ENCODE measurements at regions not wholly inside any gene's neighbourhood (a gene's known extent, or its start where the extent isn't known, plus 50 kb on each side); places are given as distances from the start of the nearest gene placed in this dataset.

DNA sequence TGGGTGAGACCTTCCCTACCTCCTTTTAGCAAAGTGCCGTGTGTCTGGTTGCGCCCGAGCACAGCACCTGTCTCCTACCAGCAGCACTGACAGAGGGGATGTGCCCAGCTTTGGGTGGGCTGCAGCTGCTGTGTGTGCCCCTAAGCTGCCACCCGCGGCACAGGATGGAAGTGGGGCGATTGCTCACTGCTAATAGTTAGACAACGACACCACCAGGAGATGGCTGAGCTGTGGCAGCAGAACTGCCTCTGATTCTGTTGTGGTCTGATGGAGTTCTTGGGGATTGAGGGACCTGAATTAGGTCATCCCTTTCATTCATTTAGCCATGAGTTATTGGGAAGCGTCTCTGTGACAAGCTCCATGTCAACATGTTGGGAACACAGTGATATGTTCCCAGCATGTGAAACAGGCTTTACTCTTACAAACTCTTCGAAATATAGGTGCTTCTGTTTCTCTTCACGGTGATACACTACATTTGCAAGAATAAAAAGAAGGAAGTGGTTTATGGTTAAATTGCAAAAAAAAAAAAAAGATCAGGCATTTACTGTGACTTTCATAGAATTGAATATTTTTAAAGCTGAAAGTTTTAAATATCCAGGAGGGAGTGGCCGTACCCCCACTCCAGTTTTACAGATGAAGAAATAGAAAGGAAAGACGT lies 184.4 kb downstream of the MAF start:
- ATAC-seq, result no peak
- no peak for DNase-seq
- intact Hi-C loops (cut with micrococcal nuclease), result no loop called here

DNA sequence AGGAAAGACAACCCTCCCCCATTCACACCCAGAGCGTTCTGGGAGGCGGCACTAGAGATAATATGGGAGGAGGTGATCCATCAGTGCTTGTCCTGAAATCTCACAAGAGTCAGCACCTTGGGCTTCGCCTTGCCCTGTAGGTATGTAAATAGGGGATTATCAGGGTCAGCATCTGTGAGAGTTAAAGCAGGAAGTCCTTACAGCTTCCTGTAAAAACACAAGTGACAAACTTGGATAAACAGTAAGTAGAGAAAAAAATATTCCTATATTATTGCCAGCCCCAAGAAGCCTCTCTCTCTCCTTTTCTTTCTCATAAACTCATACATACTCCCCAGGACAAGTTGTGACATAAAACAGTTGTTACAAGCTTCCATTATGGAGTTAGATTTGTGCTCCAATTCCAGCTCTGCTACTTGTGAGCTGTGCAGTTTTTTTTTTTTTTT lies 187.7 kb downstream of the MAF start:
- intact Hi-C loops (cut with micrococcal nuclease), result no loop called here
- no peak for DNase-seq

GRCh38 chr16:79411805-79412204 lies 188.7 kb downstream of the MAF start:
- DNase-seq (no peak), ATAC-seq (no peak)
- intact Hi-C loops (cut with micrococcal nuclease), result no loop called here

More for the DNA sequence above, 187.7 kb downstream of the MAF start:
- ATAC-seq, result no peak

DNA sequence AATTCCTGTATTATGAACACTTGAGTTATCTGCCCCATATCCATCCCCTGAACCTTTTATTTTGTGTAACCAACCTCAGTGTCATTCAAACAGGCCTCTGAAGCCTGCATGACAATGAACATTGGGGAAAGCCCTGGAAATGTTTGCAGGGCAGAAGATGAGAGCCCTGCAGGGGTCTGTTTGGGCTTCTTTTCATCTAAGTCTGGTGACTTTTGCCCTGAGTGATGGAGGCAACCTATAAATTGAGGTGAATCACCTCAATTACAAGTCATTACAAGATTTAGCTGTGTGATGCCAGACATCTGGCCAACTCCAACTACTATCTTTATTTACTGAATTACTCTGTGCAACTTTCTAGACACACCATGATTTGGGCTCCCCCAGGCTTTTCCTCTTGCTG lies 189.2 kb downstream of the MAF start:
- ATAC-seq, result no peak
- intact Hi-C loops (cut with micrococcal nuclease), result no loop called here
- DNase-seq, result no peak

- intact Hi-C loops (cut with micrococcal nuclease), result no loop called here
Observed at GRCh38 chr16:79409978-79410377, 190.6 kb downstream of the MAF start.

DNA sequence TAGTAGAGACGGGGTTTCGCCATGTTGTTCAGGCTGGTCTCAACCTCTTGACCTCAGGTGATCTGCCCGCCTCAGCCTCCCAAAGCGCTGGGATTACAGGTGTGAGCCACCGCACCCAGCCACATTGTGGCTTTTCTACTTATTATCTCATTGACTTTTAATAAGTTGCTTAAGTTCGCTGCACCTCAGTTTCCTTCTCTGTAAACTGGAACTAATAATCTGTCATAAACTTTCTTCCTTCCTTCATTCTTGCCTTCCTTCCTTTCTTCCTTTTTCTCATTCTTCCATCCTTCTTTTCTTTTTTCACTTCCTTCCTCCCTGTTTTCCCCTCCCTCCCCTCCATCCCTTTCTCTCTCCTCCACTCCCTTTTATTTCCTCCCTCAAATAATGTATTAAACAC lies 192.2 kb downstream of the MAF start:
- DNase-seq, result no peak
- no peak for ATAC-seq
- intact Hi-C loops (cut with micrococcal nuclease), result no loop called here

More at GRCh38 chr16:79409978-79410377, 190.6 kb downstream of the MAF start:
- ATAC-seq (no peak), DNase-seq (no peak)

GRCh38 chr16:79407461-79408135 lies 192.9 kb downstream of the MAF start:
- intact Hi-C loops (cut with micrococcal nuclease), result no loop called here
- ATAC-seq, result no peak
- no peak for DNase-seq

DNA sequence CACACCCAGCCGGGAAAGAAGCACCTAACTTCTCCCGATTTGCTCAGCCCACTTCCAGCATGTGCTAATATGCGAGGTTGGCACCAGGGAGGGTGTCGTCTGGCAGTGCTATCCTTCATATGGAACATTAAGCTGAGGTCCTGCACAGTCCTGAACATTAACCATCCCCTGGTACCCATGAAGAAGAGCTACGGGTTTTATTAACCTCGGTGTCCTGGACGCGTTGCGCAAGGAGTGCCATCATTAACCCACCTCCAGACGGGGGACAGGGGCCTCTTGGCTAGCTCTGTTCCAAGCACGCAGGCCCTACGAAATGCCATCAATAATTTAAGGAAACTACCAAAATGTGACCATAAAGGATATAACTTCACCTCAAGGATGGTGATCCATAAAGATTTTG lies 193.5 kb downstream of the MAF start:
- no peak for ATAC-seq
- DNase-seq, result no peak
- intact Hi-C loops (cut with micrococcal nuclease), result no loop called here

DNA sequence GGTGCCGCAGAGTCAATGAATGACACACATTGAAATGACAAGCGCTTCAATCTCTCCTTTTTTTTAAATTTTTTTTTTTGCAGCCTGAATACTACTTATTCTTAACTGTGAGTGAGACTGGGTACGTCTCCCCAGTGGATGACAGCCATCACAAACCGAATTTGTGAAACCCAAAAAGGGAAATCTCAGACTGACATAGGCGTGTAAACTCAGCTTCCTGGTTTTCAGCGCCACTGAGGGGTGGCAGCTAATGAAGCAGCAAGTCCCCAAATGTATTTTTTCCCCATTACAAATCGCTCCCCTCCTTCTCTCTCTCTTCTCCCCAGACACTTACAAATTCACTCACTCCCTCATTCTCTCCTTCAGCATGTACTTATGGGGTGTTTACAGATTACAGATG lies 196.0 kb downstream of the MAF start:
- DNase-seq (no peak), ATAC-seq (no peak)
- intact Hi-C loops (cut with micrococcal nuclease), result no loop called here

- DNase-seq (no peak), ATAC-seq (no peak)
- intact Hi-C loops (cut with micrococcal nuclease), result no loop called here
Observed at GRCh38 chr16:79403534-79403933, 197.0 kb downstream of the MAF start.

- no peak for ATAC-seq
- intact Hi-C loops (cut with micrococcal nuclease), result no loop called here
- DNase-seq, result no peak
Observed at GRCh38 chr16:79402920-79403319, 197.6 kb downstream of the MAF start.

- intact Hi-C loops (cut with micrococcal nuclease), result no loop called here
- ATAC-seq, result no peak
Observed at GRCh38 chr16:79402356-79402755, 198.2 kb downstream of the MAF start.

GRCh38 chr16:79401782-79402181 lies 198.8 kb downstream of the MAF start:
- DNase-seq (no peak), ATAC-seq (no peak)
- intact Hi-C loops (cut with micrococcal nuclease), result no loop called here

More at GRCh38 chr16:79402356-79402755, 198.2 kb downstream of the MAF start:
- no peak for DNase-seq

- ATAC-seq (no peak), DNase-seq (no peak)
- intact Hi-C loops (cut with micrococcal nuclease), result no loop called here
Observed at GRCh38 chr16:79401157-79401556, 199.4 kb downstream of the MAF start.

DNA sequence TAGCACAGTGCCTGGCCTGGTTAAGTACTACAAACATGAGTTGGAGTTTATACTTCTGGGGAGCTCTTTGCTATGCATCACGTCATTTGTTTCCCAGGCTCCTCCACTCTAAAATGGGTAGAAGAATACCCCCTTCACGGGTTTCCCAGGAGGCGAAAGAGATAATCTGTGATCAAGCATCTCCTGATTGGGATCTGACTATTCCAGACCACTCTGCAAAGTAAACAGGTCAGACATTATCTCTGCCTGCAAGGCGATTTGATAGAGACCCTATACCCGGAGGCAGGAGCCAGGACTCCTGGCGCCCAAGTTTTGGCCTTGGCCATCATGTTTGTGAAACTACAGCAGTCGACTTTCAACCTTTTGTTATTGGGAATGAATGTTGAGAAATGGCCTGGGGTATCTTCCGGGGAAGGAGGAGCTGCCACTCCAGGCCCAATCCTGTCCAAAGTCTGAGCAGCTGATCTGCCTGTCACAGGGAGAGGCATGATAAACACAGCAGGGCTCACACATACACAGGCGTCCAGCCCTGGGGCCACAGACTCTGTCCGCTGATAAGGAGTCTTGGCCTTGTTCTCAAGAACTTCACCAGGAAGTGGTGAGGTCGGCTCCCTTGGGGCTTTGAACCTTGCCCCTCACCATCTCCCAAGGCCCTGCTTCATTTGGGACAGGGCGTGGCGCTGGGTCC lies 199.9 kb downstream of the MAF start:
- intact Hi-C loops (cut with micrococcal nuclease), result no loop called here
- no peak for DNase-seq
- no peak for ATAC-seq

GRCh38 chr16:79395591-79395990 lies 204.9 kb downstream of the MAF start:
- no peak for ATAC-seq
- intact Hi-C loops (cut with micrococcal nuclease), result no loop called here
- no peak for DNase-seq

GRCh38 chr16:79394206-79394605 lies 206.3 kb downstream of the MAF start:
- no peak for ATAC-seq
- intact Hi-C loops (cut with micrococcal nuclease), result no loop called here
- DNase-seq, result no peak

- ATAC-seq (no peak), DNase-seq (no peak)
- intact Hi-C loops (cut with micrococcal nuclease), result no loop called here
Observed at GRCh38 chr16:79393564-79393963, 207.0 kb downstream of the MAF start.

- intact Hi-C loops (cut with micrococcal nuclease), result no loop called here
- DNase-seq (no peak), ATAC-seq (no peak)
Observed at GRCh38 chr16:79393127-79393526, 207.4 kb downstream of the MAF start.

DNA sequence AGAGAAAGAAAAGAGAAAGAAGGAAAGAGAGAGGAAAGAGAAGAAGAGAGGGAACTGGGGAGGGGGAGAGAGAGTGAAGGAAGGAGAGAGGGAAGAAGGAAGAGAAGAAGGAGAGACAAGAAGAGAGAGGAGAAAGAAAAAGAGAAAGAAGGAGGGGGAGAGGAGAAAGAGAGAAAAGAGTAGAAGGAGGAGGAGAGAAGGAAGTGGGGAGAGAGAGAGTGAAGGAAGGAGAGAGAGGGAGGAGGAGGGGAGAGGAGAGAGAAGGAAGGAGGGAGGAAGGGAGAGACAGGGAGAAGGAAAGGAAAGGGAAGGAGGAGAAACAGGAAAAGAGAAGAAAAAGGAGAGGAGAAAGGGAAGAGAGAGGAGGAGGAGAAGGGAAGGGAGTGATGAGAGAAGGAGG lies 208.5 kb downstream of the MAF start:
- no peak for DNase-seq
- intact Hi-C loops (cut with micrococcal nuclease), result no loop called here
- no peak for ATAC-seq

DNA sequence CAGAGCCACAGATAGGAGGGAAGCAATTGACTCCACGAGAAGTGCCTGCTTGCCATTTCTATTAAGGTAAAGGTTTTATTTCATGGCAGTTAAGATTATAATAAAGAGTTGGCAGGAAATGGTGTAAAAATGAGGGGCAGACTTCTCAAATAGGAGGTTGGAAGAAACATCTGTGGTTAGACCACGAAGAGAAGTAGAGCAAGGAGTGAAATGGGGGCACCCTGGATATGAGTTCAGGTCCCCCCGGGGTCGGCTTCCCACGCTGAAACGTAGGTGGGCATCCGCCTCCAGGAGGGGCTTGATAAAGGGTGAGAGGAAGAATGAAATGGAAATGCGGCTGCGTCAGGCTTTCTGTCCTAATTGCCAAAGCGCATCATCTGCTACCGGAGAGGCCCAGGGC lies 209.1 kb downstream of the MAF start:
- DNase-seq (no peak), ATAC-seq (no peak)
- intact Hi-C loops (cut with micrococcal nuclease), result no loop called here

All from left ventricle myocardium superior (tissue), 1 donor.